ENCODE measurements at regions not wholly inside any gene's neighbourhood (a gene's known extent, or its start where the extent isn't known, plus 50 kb on each side); places are given as distances from the start of the nearest gene placed in this dataset.

DNA sequence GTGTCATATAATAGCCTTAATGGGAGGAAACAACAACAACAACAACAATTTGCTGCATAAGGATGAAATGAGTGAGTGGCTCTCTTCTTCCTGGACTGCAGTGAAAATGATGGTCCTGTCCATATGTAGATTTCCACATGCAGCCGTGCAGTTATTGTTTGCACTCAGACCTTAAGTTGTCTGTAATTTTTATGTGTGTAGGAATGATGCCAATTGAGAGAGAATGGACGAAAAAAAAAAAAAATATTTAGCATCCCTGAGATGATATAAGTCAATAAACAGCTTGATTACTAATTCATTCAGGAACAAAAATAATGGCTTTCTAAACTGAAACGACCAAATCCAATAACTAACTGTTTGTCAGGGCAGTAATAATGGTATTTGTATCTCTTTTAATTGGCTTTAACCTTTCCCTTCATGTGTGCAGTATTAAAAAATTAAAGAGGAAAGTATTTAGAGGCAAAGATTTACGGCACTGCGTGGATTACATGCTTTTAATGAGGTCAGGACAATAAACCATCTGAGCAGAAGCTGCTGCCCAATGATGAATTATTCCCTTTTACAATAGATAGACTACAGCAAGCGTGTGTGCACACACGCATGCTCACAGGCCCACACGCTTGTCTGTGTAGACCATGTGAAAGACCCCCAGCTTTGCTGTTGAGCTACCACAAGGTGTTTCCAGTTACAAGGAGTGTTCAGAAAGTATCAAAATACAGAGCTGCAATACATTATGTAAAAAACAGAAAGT lies 459.5 kb upstream of the WWC1 start:
- Histone ChIP-seq H3K27ac (no peak overlapping the region), H3K9me3 (replicated peaks) (no peaks in the 10 kb centered on the region; the same call in 1 of the 2 replicates), H3K36me3 (no peaks in the 10 kb centered on the region), H3K4me3 (no peak overlapping the region), H3K4me1 (no peaks in the 10 kb centered on the region; the same call in 1 of the 2 replicates), H3K27me3 (peaks cover 3% of the 10 kb centered on the region; the same call in 1 of the 2 replicates)
- DNase-seq: no peak

DNA sequence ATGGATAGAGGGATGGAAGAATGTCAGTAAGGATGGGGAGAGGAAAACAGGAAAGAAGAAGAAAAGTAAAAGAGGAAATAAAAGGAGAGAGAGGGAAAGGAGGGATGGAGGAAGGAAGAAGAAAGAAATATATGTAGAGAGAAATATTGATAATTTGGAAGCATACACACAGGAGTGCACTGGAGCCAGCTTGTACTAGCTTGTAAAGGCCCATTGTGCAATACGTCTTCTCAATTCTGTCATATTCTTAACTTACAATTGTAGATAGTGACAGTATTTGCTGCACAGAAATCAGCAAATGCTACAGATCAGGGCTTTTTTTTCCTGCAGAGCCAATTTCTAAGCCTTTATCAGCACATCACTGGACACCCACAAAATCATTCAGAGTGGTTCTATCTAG lies 458.8 kb upstream of the WWC1 start:
- Histone ChIP-seq H3K4me3 (no peak overlapping the region), H3K9me3 (replicated peaks) (no peaks in the 10 kb centered on the region; the same call in 1 of the 2 replicates), H3K4me1 (no peaks in the 10 kb centered on the region; the same call in 1 of the 2 replicates), H3K36me3 (no peaks in the 10 kb centered on the region), H3K27ac (no peak overlapping the region), H3K27me3 (peaks cover 3% of the 10 kb centered on the region; the same call in 1 of the 2 replicates)
- no peak for DNase-seq

DNA sequence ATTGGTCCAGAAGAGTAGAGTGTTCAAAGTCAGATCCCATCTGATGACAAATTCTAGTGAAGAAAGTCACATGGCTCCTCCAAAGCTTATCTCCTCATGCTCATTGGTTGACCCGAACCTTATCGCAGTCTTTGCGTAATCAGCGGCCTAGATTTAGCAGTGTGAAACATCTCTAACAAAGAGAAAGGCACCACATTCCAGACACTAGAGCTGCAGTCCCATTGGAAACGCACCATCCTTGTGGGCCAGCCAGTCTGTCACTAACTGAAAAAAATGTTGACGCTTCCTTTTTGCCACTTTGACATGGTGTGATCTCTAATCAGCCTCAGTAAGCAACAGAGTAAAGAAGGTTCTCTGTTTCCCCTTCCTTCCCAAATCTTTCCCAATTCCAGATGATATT lies 458.0 kb upstream of the WWC1 start:
- no peak overlapping the region for H3K4me3 ChIP-seq
- no peak for DNase-seq
- H3K27ac ChIP-seq: no peak overlapping the region
- H3K27me3 ChIP-seq: no peaks in the 10 kb centered on the region; the same call in 1 of the 2 replicates
- no peaks in the 10 kb centered on the region; the same call in 1 of the 2 replicates for H3K9me3 ChIP-seq (replicated peaks)
- H3K36me3 ChIP-seq: no peaks in the 10 kb centered on the region
- no peaks in the 10 kb centered on the region; the same call in 1 of the 2 replicates for H3K4me1 ChIP-seq

- Histone ChIP-seq H3K36me3 (no peaks in the 10 kb centered on the region), H3K9me3 (replicated peaks) (no peaks in the 10 kb centered on the region; the same call in 1 of the 2 replicates), H3K4me3 (no peak overlapping the region), H3K27ac (no peak overlapping the region), H3K27me3 (no peaks in the 10 kb centered on the region), H3K4me1 (no peaks in the 10 kb centered on the region; the same call in 1 of the 2 replicates)
- DNase-seq: no peak
Measured at GRCh38 chr5:167835146-167835545, 456.3 kb upstream of the WWC1 start.

DNA sequence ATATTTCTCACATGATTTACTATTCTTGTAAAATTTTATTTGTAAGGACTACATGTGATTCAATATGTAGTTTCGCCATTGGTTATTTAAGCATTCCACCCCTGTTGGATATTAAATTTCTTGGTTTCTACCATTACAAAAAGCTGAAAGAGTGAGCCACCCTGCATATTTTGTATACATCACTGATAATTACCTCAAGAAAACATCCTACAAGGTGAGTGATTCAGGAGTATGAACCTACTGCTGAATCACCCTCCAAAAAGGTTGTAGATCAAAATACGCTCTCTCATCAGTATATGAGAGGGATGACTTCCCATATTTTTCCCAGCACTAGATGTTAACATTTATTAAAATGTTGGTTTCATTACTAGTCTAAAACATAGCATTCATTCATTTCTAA lies 454.3 kb upstream of the WWC1 start:
- Histone ChIP-seq H3K4me3 (no peak overlapping the region), H3K27ac (no peak overlapping the region), H3K27me3 (no peaks in the 10 kb centered on the region), H3K36me3 (no peaks in the 10 kb centered on the region), H3K4me1 (no peaks in the 10 kb centered on the region; the same call in 1 of the 2 replicates), H3K9me3 (replicated peaks) (no peaks in the 10 kb centered on the region; the same call in 1 of the 2 replicates)
- DNase-seq: no peak

- H3K27ac ChIP-seq: no peak overlapping the region
- H3K27me3 ChIP-seq: no peaks in the 10 kb centered on the region
- no peak overlapping the region for H3K4me3 ChIP-seq
- no peak for DNase-seq
- H3K36me3 ChIP-seq: no peaks in the 10 kb centered on the region
- H3K4me1 ChIP-seq: no peaks in the 10 kb centered on the region; the same call in 1 of the 2 replicates
- no peaks in the 10 kb centered on the region for H3K9me3 ChIP-seq (replicated peaks)
Measured at GRCh38 chr5:167839065-167839464, 452.4 kb upstream of the WWC1 start.

DNA sequence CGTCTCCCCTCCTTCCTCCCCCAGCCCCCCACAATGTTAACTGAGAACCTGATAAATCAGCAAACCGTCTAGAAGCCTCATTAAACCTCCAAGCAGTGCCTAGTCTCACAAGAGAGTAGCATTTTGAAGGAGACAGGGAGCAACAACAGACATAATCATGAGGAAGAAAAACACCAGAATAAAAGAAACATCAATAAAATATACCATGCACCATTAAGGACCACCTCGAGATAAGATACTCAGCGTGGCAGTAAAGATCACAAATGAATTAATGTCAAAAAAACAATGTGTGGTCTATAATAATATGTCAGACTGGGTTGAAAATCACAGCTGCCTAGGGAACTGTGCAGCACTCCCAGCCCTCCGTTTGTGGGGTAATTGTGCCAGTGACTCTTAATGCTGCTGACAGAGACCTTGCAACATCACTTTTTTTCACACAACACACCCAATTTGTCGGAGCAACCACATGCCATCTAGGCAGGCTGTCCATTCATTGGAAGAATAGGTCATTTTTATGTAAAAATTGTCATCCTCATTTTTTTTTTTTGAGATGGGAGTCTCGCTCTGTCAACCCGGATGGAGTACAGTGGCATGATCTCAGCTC lies 450.8 kb upstream of the WWC1 start:
- Histone ChIP-seq H3K4me3 (no peak overlapping the region), H3K36me3 (no peaks in the 10 kb centered on the region), H3K9me3 (replicated peaks) (no peaks in the 10 kb centered on the region), H3K27ac (no peak overlapping the region), H3K27me3 (no peaks in the 10 kb centered on the region), H3K4me1 (no peaks in the 10 kb centered on the region)
- no peak for DNase-seq

DNA sequence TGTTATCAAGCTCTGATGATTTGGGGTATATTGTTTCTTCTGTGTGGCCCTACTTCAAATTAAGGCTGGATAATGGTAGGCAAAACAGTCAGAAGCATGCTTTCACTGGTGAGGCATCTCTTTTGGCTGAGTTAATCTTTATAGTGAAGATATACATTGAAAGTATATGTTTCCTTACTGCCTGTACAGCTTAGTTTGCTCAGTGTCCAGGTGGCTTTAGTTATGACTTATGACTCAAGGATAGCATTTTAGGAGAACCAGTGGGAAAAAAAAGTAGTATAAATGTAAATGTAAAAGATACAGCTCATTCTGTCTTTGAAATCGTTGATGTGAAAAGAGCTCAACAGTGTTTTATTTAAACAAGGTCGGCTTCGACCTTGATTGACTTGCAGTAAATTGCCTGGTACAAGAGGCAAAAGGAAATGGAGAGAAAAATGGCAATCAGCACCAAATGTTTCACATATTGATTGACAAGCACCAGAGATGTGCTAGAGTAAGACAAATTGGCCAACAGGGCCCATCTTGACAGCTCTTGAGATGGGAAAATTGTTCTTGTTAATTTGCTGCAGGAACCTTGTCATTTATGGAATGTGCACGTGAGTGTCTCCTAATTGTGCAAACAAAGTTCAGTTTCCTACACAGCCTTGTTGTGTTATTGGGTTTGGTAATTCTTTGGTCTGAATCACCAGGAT lies 447.4 kb upstream of the WWC1 start:
- H3K27me3 ChIP-seq: no peaks in the 10 kb centered on the region
- no peak for DNase-seq
- H3K4me1 ChIP-seq: no peaks in the 10 kb centered on the region
- no peak overlapping the region for H3K4me3 ChIP-seq
- no peaks in the 10 kb centered on the region for H3K9me3 ChIP-seq (replicated peaks)
- H3K36me3 ChIP-seq: no peaks in the 10 kb centered on the region
- no peak overlapping the region for H3K27ac ChIP-seq

GRCh38 chr5:167845952-167846351 lies 445.5 kb upstream of the WWC1 start:
- no peaks in the 10 kb centered on the region for H3K27me3 ChIP-seq
- DNase-seq: no peak
- no peaks in the 10 kb centered on the region for H3K36me3 ChIP-seq
- H3K4me3 ChIP-seq: no peak overlapping the region
- H3K27ac ChIP-seq: no peak overlapping the region
- no peaks in the 10 kb centered on the region for H3K4me1 ChIP-seq
- no peaks in the 10 kb centered on the region for H3K9me3 ChIP-seq (replicated peaks)

DNA sequence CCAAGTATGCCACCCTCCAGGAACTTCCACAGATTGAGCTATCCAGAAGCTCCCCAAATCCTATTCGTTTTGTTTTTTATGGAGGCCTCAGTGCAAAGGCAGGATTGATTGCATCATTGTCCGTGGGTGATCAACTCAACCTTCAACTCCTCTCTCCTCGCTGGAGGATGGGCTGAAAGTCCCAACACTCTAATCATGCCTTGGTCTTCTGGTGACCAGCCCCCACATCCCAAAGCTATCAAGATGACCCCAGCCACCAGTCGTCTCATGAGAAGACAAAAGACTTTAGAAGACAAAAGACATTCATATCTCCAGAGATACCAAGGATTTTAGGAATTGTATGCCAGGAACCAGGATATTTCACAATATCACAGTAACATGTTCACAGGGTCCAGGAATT lies 441.6 kb upstream of the WWC1 start:
- no peaks in the 10 kb centered on the region for H3K4me1 ChIP-seq
- DNase-seq: no peak
- no peaks in the 10 kb centered on the region for H3K36me3 ChIP-seq
- H3K4me3 ChIP-seq: no peak overlapping the region
- H3K9me3 ChIP-seq (replicated peaks): no peaks in the 10 kb centered on the region
- no peak overlapping the region for H3K27ac ChIP-seq
- no peaks in the 10 kb centered on the region for H3K27me3 ChIP-seq

DNA sequence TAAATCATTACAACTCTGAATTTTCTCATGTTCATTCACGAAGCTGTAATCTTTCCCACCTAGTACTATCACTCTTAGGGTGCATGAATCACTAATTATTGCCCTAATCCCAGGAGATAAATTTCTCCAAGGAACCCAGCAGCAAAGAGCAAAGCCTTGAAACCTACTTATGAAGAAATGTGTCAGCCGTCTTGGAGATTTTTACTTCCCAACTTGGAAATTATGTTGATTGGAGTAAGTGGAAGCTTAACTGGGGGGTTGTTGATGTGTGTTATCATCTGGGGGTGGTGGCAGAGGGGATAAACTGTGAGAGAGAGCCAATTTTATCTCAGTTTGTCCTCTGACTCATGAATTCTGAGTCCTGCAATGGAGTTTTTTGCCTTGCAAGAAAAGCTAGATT lies 440.5 kb upstream of the WWC1 start:
- no peak overlapping the region for H3K27ac ChIP-seq
- H3K9me3 ChIP-seq (replicated peaks): no peaks in the 10 kb centered on the region
- H3K4me1 ChIP-seq: no peaks in the 10 kb centered on the region
- H3K36me3 ChIP-seq: no peaks in the 10 kb centered on the region
- H3K27me3 ChIP-seq: no peaks in the 10 kb centered on the region
- H3K4me3 ChIP-seq: no peak overlapping the region
- DNase-seq: no peak

- H3K4me3 ChIP-seq: no peak overlapping the region
- H3K9me3 ChIP-seq (replicated peaks): no peaks in the 10 kb centered on the region
- H3K27me3 ChIP-seq: no peaks in the 10 kb centered on the region
- no peaks in the 10 kb centered on the region for H3K4me1 ChIP-seq
- DNase-seq: no peak
- no peaks in the 10 kb centered on the region for H3K36me3 ChIP-seq
- no peak overlapping the region for H3K27ac ChIP-seq
Measured at GRCh38 chr5:167851416-167851815, 440.0 kb upstream of the WWC1 start.

GRCh38 chr5:167852515-167852914 lies 438.9 kb upstream of the WWC1 start:
- H3K4me1 ChIP-seq: no peaks in the 10 kb centered on the region
- no peak for DNase-seq

GRCh38 chr5:167853421-167853820 lies 438.0 kb upstream of the WWC1 start:
- no peak for DNase-seq
- H3K36me3 ChIP-seq: no peaks in the 10 kb centered on the region
- no peak overlapping the region for H3K27ac ChIP-seq
- no peaks in the 10 kb centered on the region for H3K4me1 ChIP-seq
- H3K4me3 ChIP-seq: no peak overlapping the region
- no peaks in the 10 kb centered on the region for H3K27me3 ChIP-seq
- H3K9me3 ChIP-seq (replicated peaks): no peaks in the 10 kb centered on the region

More at GRCh38 chr5:167852515-167852914, 438.9 kb upstream of the WWC1 start:
- H3K4me3 ChIP-seq: no peak overlapping the region
- no peaks in the 10 kb centered on the region for H3K9me3 ChIP-seq (replicated peaks)
- no peaks in the 10 kb centered on the region for H3K27me3 ChIP-seq
- H3K27ac ChIP-seq: no peak overlapping the region
- no peaks in the 10 kb centered on the region for H3K36me3 ChIP-seq

GRCh38 chr5:167855818-167856217 lies 435.6 kb upstream of the WWC1 start:
- Histone ChIP-seq H3K36me3 (no peaks in the 10 kb centered on the region), H3K27me3 (no peaks in the 10 kb centered on the region), H3K27ac (no peak overlapping the region), H3K4me1 (no peaks in the 10 kb centered on the region), H3K4me3 (no peak overlapping the region), H3K9me3 (replicated peaks) (no peaks in the 10 kb centered on the region)
- no peak for DNase-seq
